SK-N-MC (cell line): ENCODE measurements at regions not wholly inside any gene's neighbourhood (a gene's known extent, or its start where the extent isn't known, plus 50 kb on each side); places are given as distances from the start of the nearest gene placed in this dataset.

ENCODE experiments used
- EZH2 ChIP-seq: fragments of 200-600 bp; sonication (generic); IDR thresholded peaks from one replicate; pipeline ENCODE4 v1.6.1; 2017; ENCODE audit warnings: antibody characterized with exemption
- FOXP2 ChIP-seq: optimal IDR thresholded peaks from 2 replicates; pipeline ENCODE3; 2011; ENCODE audit warnings: mild to moderate bottlenecking, moderate library complexity; ENCODE audit not compliant: insufficient read depth; ENCODE audit errors: extremely low read length, control extremely low read depth
- POLR2AphosphoS5 ChIP-seq: IDR thresholded peaks from 2 replicates; pipeline ENCODE4 v1.6.1; 2012; ENCODE audit warnings: mild to moderate bottlenecking, low read depth, low read length, borderline replicate concordance

GRCh38 chr3:25288413-25288812 is 139.7 kb upstream of the RARB start:
- TF ChIP-seq POLR2AphosphoS5 (no peak), EZH2 (no peak), FOXP2 (no peak)
